ENCODE measurements at regions not wholly inside any gene's neighbourhood (a gene's known extent, or its start where the extent isn't known, plus 50 kb on each side); places are given as distances from the start of the nearest gene placed in this dataset.

GRCh38 chr5:17766031-17766430 is 131.8 kb downstream of the TAF11L14 start:
- no peak for TF ChIP-seq POLR2A (IDR thresholded peaks at IDR 0.05)
- TF ChIP-seq POLR2AphosphoS5 (IDR thresholded peaks at IDR 0.05; ENCODE audit: insufficient read depth in 1 of 2, low read depth in 1 of 2): no peak

All from vagina (tissue), 2 donors.